ENCODE measurements at regions not wholly inside any gene's neighbourhood (a gene's known extent, or its start where the extent isn't known, plus 50 kb on each side); places are given as distances from the start of the nearest gene placed in this dataset.
"Not testable (repeated sequence)": the region's sequence is repeated elsewhere in the genome, so short reads cannot be mapped to it uniquely, and the experiment has no call there.

DNA sequence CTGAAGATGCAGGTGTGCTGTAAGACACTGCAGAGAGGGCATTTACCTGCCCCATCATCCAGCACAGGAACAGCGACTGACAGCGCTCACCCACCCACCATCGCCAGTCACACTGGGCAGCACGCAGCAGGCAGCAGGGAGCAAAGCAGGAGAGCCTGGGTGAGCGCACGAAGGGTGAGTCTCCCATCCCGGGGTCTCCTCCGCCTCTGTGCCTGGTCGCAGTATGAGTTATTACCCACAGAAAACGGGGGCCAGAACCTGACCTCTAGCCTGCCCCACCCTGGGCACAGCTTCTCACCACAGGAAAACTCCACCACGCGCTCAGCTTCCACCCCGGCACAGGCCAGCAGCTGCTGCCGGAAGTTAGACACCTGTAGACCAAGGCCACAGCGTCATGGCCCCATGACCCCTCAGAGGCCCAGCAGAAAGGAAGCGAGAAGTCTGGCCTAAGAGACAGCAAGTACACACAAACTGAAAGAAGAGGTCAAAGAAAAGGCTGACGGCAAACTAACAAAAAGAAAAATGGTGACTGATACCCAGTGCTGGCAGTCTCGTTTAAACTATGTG lies 186.1 kb downstream of the KLRB1 start:
- H2BK5ac ChIP-seq (ENCODE audit: low read length); H3K36me3 ChIP-seq (ENCODE audit: control insufficient read depth, insufficient read depth, low read length); H3K18ac ChIP-seq (ENCODE audit: low read length); H3K4me3 ChIP-seq (ENCODE audit: low read length); DNase-seq; H2AK5ac ChIP-seq (ENCODE audit: low read length); H3K79me1 ChIP-seq (ENCODE audit: low read length); H2BK120ac ChIP-seq (ENCODE audit: low read depth, low read length); H3K56ac ChIP-seq (ENCODE audit: low read length); H3K4ac ChIP-seq (ENCODE audit: low read depth, low read length); H3K9ac ChIP-seq (ENCODE audit: low read length); H4K8ac ChIP-seq (ENCODE audit: low read depth, low read length); H3K4me1 ChIP-seq (ENCODE audit: control insufficient read depth, low read depth, low read length); H3K79me2 ChIP-seq (ENCODE audit: control insufficient read depth, insufficient read depth, low read length); H3K4me2 ChIP-seq (ENCODE audit: low read length); H2BK15ac ChIP-seq (replicated peaks; ENCODE audit: low read depth); H3K27ac ChIP-seq (ENCODE audit: low read depth, low read length); H3K27me3 ChIP-seq (ENCODE audit: insufficient read depth, low read length, poor library complexity); H3K23ac ChIP-seq (ENCODE audit: low read length); H4K5ac ChIP-seq (ENCODE audit: low read length): not testable (repeated sequence)
- WGBS (ENCODE audit: extremely low coverage, insufficient coverage, low lambda C conversion rate): no CpG with 5 or more reads among the region's 18 CpGs

DNA sequence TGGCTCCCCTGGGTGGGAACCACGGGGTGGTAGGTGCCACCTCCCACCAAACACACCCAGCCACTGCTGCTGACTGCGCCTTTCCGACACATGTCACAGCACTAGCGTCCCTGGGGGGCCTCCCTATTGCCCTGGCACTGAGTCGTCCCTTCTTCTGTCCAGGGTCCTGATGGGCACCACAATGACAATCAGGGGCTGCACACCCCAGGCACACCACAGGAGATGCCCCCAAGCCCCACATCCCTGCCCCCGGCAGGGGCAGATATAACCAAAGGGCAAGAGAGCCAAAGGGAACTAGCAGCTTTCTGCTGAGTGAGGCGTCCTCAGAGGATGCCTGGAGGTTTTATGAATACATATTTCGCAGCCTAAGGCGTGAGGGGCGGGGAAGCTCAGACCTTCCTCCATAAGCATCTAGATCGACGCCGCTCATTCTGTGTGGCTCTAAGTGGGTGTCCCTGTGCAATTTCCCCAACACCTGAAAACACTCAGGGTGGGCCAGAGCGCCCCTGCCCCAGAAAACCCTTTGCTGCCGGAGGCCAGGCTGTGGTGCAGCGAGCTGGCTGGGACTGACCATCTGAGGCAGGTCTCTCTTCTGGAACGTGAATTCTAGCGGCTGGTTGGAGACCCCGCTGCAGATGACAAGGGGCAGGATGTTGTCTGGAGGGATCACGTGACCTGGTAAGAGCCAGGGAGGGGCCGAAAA lies 186.7 kb downstream of the KLRB1 start:
- not testable (repeated sequence) for H3K9ac ChIP-seq (ENCODE audit: low read length); H3K4me1 ChIP-seq (ENCODE audit: control insufficient read depth, low read depth, low read length); H3K27ac ChIP-seq (ENCODE audit: low read depth, low read length); H3K4me2 ChIP-seq (ENCODE audit: low read length); H2AK5ac ChIP-seq (ENCODE audit: low read length); H4K8ac ChIP-seq (ENCODE audit: low read depth, low read length); H2BK5ac ChIP-seq (ENCODE audit: low read length); H3K79me1 ChIP-seq (ENCODE audit: low read length); H3K27me3 ChIP-seq (ENCODE audit: insufficient read depth, low read length, poor library complexity); H3K36me3 ChIP-seq (ENCODE audit: control insufficient read depth, insufficient read depth, low read length); DNase-seq; H2BK120ac ChIP-seq (ENCODE audit: low read depth, low read length); H3K4me3 ChIP-seq (ENCODE audit: low read length); H3K79me2 ChIP-seq (ENCODE audit: control insufficient read depth, insufficient read depth, low read length); H3K56ac ChIP-seq (ENCODE audit: low read length); H4K5ac ChIP-seq (ENCODE audit: low read length); H3K23ac ChIP-seq (ENCODE audit: low read length); H2BK15ac ChIP-seq (replicated peaks; ENCODE audit: low read depth); H3K4ac ChIP-seq (ENCODE audit: low read depth, low read length); H3K18ac ChIP-seq (ENCODE audit: low read length)
- WGBS (ENCODE audit: extremely low coverage, insufficient coverage, low lambda C conversion rate): no CpG with 5 or more reads among the region's 21 CpGs

GRCh38 chr12:9418669-9419041 lies 189.1 kb downstream of the KLRB1 start:
- H4K5ac ChIP-seq (ENCODE audit: low read length); H3K4ac ChIP-seq (ENCODE audit: low read depth, low read length); H3K4me3 ChIP-seq (ENCODE audit: low read length); H3K18ac ChIP-seq (ENCODE audit: low read length); H2AK5ac ChIP-seq (ENCODE audit: low read length); H3K27ac ChIP-seq (ENCODE audit: low read depth, low read length); H3K56ac ChIP-seq (ENCODE audit: low read length); H3K36me3 ChIP-seq (ENCODE audit: control insufficient read depth, insufficient read depth, low read length); H3K79me1 ChIP-seq (ENCODE audit: low read length); H3K23ac ChIP-seq (ENCODE audit: low read length); H3K79me2 ChIP-seq (ENCODE audit: control insufficient read depth, insufficient read depth, low read length); H2BK120ac ChIP-seq (ENCODE audit: low read depth, low read length); H2BK5ac ChIP-seq (ENCODE audit: low read length); H4K8ac ChIP-seq (ENCODE audit: low read depth, low read length); DNase-seq; H3K27me3 ChIP-seq (ENCODE audit: insufficient read depth, low read length, poor library complexity); H3K4me1 ChIP-seq (ENCODE audit: control insufficient read depth, low read depth, low read length); H3K4me2 ChIP-seq (ENCODE audit: low read length); H3K9ac ChIP-seq (ENCODE audit: low read length); H2BK15ac ChIP-seq (replicated peaks; ENCODE audit: low read depth): not testable (repeated sequence)
- no CpG with 5 or more reads among the region's 14 CpGs for WGBS (ENCODE audit: extremely low coverage, insufficient coverage, low lambda C conversion rate)

DNA sequence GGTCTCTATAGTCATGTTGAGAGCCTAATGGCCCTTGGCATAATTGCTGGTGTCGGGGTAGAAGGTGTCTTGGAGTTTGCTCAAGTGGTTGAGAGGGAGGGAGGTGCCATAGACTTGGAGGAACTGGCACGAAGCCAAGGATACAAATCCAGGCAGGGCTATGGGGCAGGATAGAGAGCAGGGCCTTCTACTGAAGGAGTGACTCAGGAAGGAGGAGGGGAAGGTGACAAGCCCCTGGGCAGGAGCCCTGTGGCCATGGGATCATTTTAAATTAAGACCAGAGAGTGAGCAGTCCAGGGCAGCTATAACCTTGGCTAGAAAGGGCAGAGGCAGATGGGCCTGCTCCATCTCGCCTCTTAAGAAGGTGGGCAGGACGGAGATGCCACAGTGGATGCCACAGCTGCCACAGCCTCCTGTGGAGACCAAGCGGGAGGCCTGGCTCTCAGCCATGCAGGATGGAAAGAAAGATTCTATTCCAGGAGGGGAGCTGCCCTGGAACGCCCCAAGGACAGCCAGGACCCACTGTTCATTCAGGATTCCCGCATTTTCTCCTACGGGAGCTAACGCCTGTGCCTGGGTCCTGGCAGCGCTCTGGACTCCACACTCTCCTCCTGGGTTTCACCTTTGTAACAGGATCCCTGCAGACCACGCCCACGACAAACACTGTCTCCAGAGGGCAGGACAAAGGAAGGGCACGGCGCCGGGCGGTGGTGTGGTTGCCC lies 189.6 kb downstream of the KLRB1 start:
- not testable (repeated sequence) for H3K56ac ChIP-seq (ENCODE audit: low read length); H3K4me3 ChIP-seq (ENCODE audit: low read length); H2AK5ac ChIP-seq (ENCODE audit: low read length); H2BK120ac ChIP-seq (ENCODE audit: low read depth, low read length); H4K5ac ChIP-seq (ENCODE audit: low read length); H3K36me3 ChIP-seq (ENCODE audit: control insufficient read depth, insufficient read depth, low read length); H3K4me1 ChIP-seq (ENCODE audit: control insufficient read depth, low read depth, low read length); H3K23ac ChIP-seq (ENCODE audit: low read length); H3K27ac ChIP-seq (ENCODE audit: low read depth, low read length); H3K79me2 ChIP-seq (ENCODE audit: control insufficient read depth, insufficient read depth, low read length); H3K27me3 ChIP-seq (ENCODE audit: insufficient read depth, low read length, poor library complexity); H4K8ac ChIP-seq (ENCODE audit: low read depth, low read length); H2BK5ac ChIP-seq (ENCODE audit: low read length); H3K4me2 ChIP-seq (ENCODE audit: low read length); H2BK15ac ChIP-seq (replicated peaks; ENCODE audit: low read depth); H3K18ac ChIP-seq (ENCODE audit: low read length); H3K4ac ChIP-seq (ENCODE audit: low read depth, low read length); DNase-seq; H3K9ac ChIP-seq (ENCODE audit: low read length); H3K79me1 ChIP-seq (ENCODE audit: low read length)
- WGBS (ENCODE audit: extremely low coverage, insufficient coverage, low lambda C conversion rate): no CpG with 5 or more reads among the region's 16 CpGs

GRCh38 chr12:9417341-9417740 lies 190.4 kb downstream of the KLRB1 start:
- not testable (repeated sequence) for H3K23ac ChIP-seq (ENCODE audit: low read length); H3K4ac ChIP-seq (ENCODE audit: low read depth, low read length); H3K4me1 ChIP-seq (ENCODE audit: control insufficient read depth, low read depth, low read length); H3K9ac ChIP-seq (ENCODE audit: low read length); DNase-seq; H4K5ac ChIP-seq (ENCODE audit: low read length); H2BK5ac ChIP-seq (ENCODE audit: low read length); H3K79me1 ChIP-seq (ENCODE audit: low read length); H3K27ac ChIP-seq (ENCODE audit: low read depth, low read length); H3K79me2 ChIP-seq (ENCODE audit: control insufficient read depth, insufficient read depth, low read length); H3K4me2 ChIP-seq (ENCODE audit: low read length); H3K27me3 ChIP-seq (ENCODE audit: insufficient read depth, low read length, poor library complexity); H3K56ac ChIP-seq (ENCODE audit: low read length); H2BK15ac ChIP-seq (replicated peaks; ENCODE audit: low read depth); H4K8ac ChIP-seq (ENCODE audit: low read depth, low read length); H2BK120ac ChIP-seq (ENCODE audit: low read depth, low read length); H3K4me3 ChIP-seq (ENCODE audit: low read length); H3K36me3 ChIP-seq (ENCODE audit: control insufficient read depth, insufficient read depth, low read length); H3K18ac ChIP-seq (ENCODE audit: low read length); H2AK5ac ChIP-seq (ENCODE audit: low read length)
- no CpG with 5 or more reads among the region's 13 CpGs for WGBS (ENCODE audit: extremely low coverage, insufficient coverage, low lambda C conversion rate)
